ENCODE measurements at regions not wholly inside any gene's neighbourhood (a gene's known extent, or its start where the extent isn't known, plus 50 kb on each side); places are given as distances from the start of the nearest gene placed in this dataset.

GRCh38 chr1:221815660-221816059 is 73.8 kb upstream of the DUSP10 start:
- TF ChIP-seq CTCF (IDR thresholded peaks at IDR 0.05; ENCODE audit: low read depth, low read length, missing control alignments) = no peak
- DNase-seq (ENCODE audit: low read depth) = no peak
- H3K4me3 ChIP-seq (ENCODE audit: low read depth, low read length) = no peak overlapping the region

GRCh38 chr1:221813887-221814286 is 72.0 kb upstream of the DUSP10 start:
- DNase-seq (ENCODE audit: low read depth) = no peak
- no peak for TF ChIP-seq CTCF (IDR thresholded peaks at IDR 0.05; ENCODE audit: low read depth, low read length, missing control alignments)
- H3K4me3 ChIP-seq (ENCODE audit: low read depth, low read length) = no peak overlapping the region

GRCh38 chr1:221812905-221813597 is 71.2 kb upstream of the DUSP10 start:
- H3K4me3 ChIP-seq (ENCODE audit: low read depth, low read length) = no peak overlapping the region
- DNase-seq (ENCODE audit: low read depth) = no peak
- TF ChIP-seq CTCF (IDR thresholded peaks at IDR 0.05; ENCODE audit: low read depth, low read length, missing control alignments) = no peak

GRCh38 chr1:221812088-221812752 is 70.3 kb upstream of the DUSP10 start:
- no peak for DNase-seq (ENCODE audit: low read depth)
- H3K4me3 ChIP-seq (ENCODE audit: low read depth, low read length) = no peak overlapping the region
- TF ChIP-seq CTCF (IDR thresholded peaks at IDR 0.05; ENCODE audit: low read depth, low read length, missing control alignments) = no peak

GRCh38 chr1:221810406-221810805 is 68.5 kb upstream of the DUSP10 start:
- no peak overlapping the region for H3K4me3 ChIP-seq (ENCODE audit: low read depth, low read length)
- DNase-seq (ENCODE audit: low read depth) = no peak
- no peak for TF ChIP-seq CTCF (IDR thresholded peaks at IDR 0.05; ENCODE audit: low read depth, low read length, missing control alignments)

GRCh38 chr1:221809091-221810029 is 67.5 kb upstream of the DUSP10 start:
- DNase-seq (ENCODE audit: low read depth) = no peak
- no peak overlapping the region for H3K4me3 ChIP-seq (ENCODE audit: low read depth, low read length)
- no peak for TF ChIP-seq CTCF (IDR thresholded peaks at IDR 0.05; ENCODE audit: low read depth, low read length, missing control alignments)

Data from GM12864 (cell line).